ENCODE measurements at regions not wholly inside any gene's neighbourhood (a gene's known extent, or its start where the extent isn't known, plus 50 kb on each side); places are given as distances from the start of the nearest gene placed in this dataset.

- TF ChIP-seq STAT5B (CRISPR knock-in tag; IDR thresholded peaks at IDR 0.05) (no peak), BHLHE40 (IDR thresholded peaks at IDR 0.05; ENCODE audit: low read length) (no peak), ZBTB7B (CRISPR knock-in tag; IDR thresholded peaks at IDR 0.05) (no peak), NR2C2 (CRISPR knock-in tag; IDR thresholded peaks at IDR 0.05; ENCODE audit: borderline replicate concordance) (no peak)
These were observed 217.5 kb downstream of the PMAIP1 start (continued) for GRCh38 chr18:60117321-60117720.

- H3K4me1 ChIP-seq (ENCODE audit: insufficient read depth, low read length): no peaks in the 10 kb centered on the region
- no peak for ATAC-seq
- ChIA-PET POLR2A (no interaction called here), CTCF (ENCODE audit: low intra/inter-chr PET ratio, low total read pairs) (no interaction called here)
- in situ Hi-C loops (cut with HindIII; ENCODE audit: extremely low pct_ligation_motif_present, low pct_unique_long_range_greater_than_20kb) (no loop called here), intact Hi-C loops (cut with micrococcal nuclease; ENCODE audit: unreplicated experiment) (no loop called here)
- TF ChIP-seq RORA (CRISPR knock-in tag; IDR thresholded peaks at IDR 0.05) (no peak), MIER2 (CRISPR knock-in tag; IDR thresholded peaks at IDR 0.05) (no peak), SAFB2 (CRISPR knock-in tag; IDR thresholded peaks at IDR 0.05; ENCODE audit: borderline replicate concordance, low read depth) (no peak), TEAD3 (CRISPR knock-in tag; optimal IDR thresholded peaks at IDR 0.05; ENCODE audit: borderline replicate concordance) (no peak), PCBP2 (optimal IDR thresholded peaks at IDR 0.05; ENCODE audit: low read depth, low read length, poor library complexity, severe bottlenecking) (no peak), SP2 (CRISPR knock-in tag; IDR thresholded peaks at IDR 0.05) (no peak), GABPA (IDR thresholded peaks at IDR 0.05; ENCODE audit: low read depth, low read length) (no peak), GABPA (CRISPR knock-in tag; IDR thresholded peaks at IDR 0.05; ENCODE audit: low read depth) (no peak), CHD2 (IDR thresholded peaks at IDR 0.05; ENCODE audit: low read depth, low read length) (no peak), ZBTB39 (CRISPR knock-in tag; IDR thresholded peaks at IDR 0.05) (no peak), SNAI1 (CRISPR knock-in tag; IDR thresholded peaks at IDR 0.05; ENCODE audit: borderline replicate concordance) (no peak), ZNF350 (CRISPR knock-in tag; IDR thresholded peaks at IDR 0.05; ENCODE audit: borderline replicate concordance, low read depth) (no peak), ZNF784 (CRISPR knock-in tag; IDR thresholded peaks at IDR 0.05; ENCODE audit: borderline replicate concordance) (no peak), ZNF501 (CRISPR knock-in tag; IDR thresholded peaks at IDR 0.05) (no peak), AHR (CRISPR knock-in tag; IDR thresholded peaks at IDR 0.05) (no peak), ZBTB3 (CRISPR knock-in tag; IDR thresholded peaks at IDR 0.05; ENCODE audit: borderline replicate concordance, low read depth) (no peak)
- no peak for FAIRE-seq
- H3K36me3 ChIP-seq (replicated peaks in 1 of 2; ENCODE audit: control insufficient read depth in 1 of 2, insufficient read depth in 2 of 2, low read length in 2 of 2): no peaks in the 10 kb centered on the region
- H3K27ac ChIP-seq (ENCODE audit: extremely low read length, insufficient read depth, low read length): no peak overlapping the region
- no peaks in the 10 kb centered on the region for H3K9me3 ChIP-seq (ENCODE audit: low read length)
- H4K20me1 ChIP-seq (ENCODE audit: insufficient read depth, low read length): no peaks in the 10 kb centered on the region
- no peaks in the 10 kb centered on the region for H3K27me3 ChIP-seq (ENCODE audit: control insufficient read depth in 1 of 2, insufficient read depth in 2 of 2, low read length in 2 of 2)
- H3K79me2 ChIP-seq (ENCODE audit: insufficient read depth, low read length): no peaks in the 10 kb centered on the region
- no peak overlapping the region for H3K4me3 ChIP-seq (replicated peaks in 1 of 3; ENCODE audit: insufficient read depth in 1 of 3, low read depth in 2 of 3, low read length in 3 of 3)
- H3K9ac ChIP-seq (ENCODE audit: insufficient read depth, low read depth, low read length): no peak overlapping the region
- no peak overlapping the region for H2AFZ ChIP-seq (ENCODE audit: low read length)
- H3K4me2 ChIP-seq (ENCODE audit: low read depth, low read length): no peak overlapping the region
- DNase-seq (ENCODE audit: low spot score): no peak
- BruUV-seq (replicated peaks): no TSS peak
These were observed 213.6 kb downstream of the PMAIP1 start for GRCh38 chr18:60113396-60113795.
